HG03175 (cell line): ENCODE measurements at regions not wholly inside any gene's neighbourhood (a gene's known extent, or its start where the extent isn't known, plus 50 kb on each side); places are given as distances from the start of the nearest gene placed in this dataset.
"Not testable (repeated sequence)": the region's sequence is repeated elsewhere in the genome, so short reads cannot be mapped to it uniquely, and the experiment has no call there.

Experiments used
- ATAC-seq: cut with Tn5 transposase; IDR thresholded peaks from one replicate; pipeline ENCODE4 v1.9.1; 2021; ENCODE audit warnings: mild to moderate bottlenecking, moderate library complexity; ENCODE audit not compliant: unreplicated experiment

DNA sequence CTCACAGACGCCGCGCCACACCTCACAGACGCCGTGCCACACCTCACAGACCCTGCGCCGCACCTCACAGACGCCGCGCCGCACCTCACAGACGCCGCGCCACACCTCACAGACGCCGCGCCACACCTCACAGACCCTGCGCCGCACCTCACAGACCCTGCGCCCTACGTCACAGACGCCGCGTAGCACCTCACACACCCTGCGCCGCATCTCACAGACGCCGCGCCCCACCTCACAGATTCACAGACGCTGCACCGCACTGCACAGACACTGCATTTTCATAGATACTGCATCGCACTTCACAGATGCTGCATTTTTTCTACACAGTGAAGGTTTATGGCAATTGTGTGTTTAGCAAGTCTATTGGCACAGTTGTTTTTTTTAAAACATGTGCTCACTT lies 657.8 kb downstream of the TRIML1 start:
- ATAC-seq = not testable (repeated sequence)

DNA sequence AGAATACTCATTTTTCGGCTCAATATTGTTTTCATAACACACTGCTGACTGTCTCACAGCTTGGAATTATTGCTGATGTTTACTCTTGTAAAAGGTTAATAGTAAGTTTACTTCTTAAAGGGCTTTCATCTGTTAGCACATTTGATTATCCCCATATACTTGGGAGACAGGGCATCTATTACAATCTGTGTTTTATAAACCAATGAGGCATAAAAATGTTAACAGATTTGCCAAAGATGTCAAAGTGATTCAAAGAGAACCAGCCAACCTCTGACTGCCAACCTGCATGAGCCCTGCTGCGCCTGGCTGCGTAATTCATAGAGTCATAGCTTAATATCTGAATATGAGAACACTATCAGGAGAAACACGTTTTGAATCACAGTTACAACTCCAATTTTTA lies 665.6 kb downstream of the TRIML1 start:
- no peak for ATAC-seq

DNA sequence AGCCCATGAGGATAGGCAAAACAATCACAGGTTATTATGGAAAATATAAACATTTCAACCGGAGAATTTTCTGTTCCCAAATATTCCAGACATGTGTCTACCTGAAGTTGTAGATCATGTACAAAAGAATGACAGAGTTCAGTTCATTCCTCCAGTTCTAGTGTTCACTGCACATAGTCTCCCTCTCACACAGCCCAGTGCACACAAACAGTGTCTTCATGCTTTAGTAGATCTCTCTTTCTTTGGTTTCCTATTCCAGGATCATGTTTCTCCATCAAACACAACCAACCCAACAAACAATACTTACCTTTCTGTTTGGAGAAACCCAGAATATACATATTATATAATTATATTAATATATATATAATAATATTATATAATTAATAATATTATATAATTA lies 671.9 kb downstream of the TRIML1 start:
- ATAC-seq = no peak

DNA sequence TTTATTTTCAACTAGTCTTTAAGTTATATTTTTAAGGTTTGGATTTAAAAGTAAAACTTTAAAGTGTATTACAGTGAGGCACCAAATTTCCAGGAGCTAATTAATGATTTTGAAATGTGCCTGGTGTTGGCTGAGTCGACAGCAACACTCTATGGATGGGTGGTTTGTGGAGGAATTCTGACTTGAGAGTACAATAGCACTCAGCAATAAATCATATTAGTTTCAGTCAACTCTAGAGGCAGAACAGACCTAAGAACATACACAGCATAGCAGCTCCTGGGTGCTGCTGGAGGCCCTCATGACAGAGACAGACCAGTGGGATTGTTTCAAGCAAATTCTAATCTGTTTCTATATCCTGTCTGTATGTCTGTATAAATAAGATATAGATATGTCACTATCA lies 673.4 kb downstream of the TRIML1 start:
- no peak for ATAC-seq

DNA sequence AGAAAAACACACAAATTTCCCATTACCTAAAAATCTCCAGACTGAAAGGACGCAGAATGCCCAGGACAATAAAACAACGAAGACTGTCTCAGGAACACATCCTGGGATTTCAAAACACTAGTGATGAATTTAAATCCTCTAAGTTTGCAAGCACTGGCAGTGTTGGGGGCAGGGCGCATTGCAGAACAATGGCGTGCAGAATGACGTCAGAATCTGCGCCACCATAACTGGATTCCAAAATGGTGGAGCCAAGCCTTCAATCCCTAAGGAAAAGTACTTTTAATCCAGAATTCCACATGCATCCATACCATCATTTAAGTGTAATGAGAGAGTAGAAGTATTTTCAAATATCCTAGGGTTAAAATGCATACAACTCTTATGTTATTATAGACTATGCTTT lies 679.1 kb downstream of the TRIML1 start:
- ATAC-seq = no peak

DNA sequence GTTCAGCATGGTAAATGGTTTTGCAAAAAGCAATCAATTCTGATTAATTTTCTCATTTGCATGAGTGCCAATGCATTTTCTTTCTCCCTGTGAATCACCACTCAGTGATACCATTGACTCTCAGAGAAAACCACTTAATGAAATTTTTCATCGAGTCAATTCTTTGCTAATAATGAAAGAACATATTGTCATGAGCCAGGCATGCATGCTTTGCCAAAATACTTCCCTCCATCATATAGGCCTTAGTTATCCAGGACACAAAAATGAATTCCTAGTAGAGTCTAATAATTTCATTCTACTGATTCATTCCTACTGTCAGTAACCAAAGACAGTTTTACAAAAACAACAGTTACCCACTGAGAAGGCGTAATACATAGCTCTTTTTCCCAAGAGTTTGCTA lies 680.0 kb downstream of the TRIML1 start:
- ATAC-seq = no peak

DNA sequence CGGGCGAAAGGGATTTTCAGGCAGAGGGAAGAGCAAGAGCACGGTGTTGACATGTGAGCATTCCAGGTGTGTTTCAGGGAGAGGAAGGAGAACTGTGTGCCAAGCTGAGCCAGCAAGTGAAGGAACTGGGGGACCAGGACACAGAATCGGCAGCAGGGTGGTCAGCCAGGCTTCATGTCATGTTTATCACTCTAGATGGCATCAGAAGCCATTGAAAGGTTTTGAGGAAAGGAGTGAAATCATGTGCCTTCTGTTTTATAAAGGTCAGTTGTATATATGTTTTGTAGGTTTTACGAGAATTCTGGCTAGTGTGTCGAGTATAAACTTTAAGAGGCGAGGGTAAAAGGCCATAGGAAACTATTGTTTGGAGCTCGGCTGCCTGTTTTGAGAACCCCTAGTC lies 682.3 kb downstream of the TRIML1 start:
- no peak for ATAC-seq

DNA sequence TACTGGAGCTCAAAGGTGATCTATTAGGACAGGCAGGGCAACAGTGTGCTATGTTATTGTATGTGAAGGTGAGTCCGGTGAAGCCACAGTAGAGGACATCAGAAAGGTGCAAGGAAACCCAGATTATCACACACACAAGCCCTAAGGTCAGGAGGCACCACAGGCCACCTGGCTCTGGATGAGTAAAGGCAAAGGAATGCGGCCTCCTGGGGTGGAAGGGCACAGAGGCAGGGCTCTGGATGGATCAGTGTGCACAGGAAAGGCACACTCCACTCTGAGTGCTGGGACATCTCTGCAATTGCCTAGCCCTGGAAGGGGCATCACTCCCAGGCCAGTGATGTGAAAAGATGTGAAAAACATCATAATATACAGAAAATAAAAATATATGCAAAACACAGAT lies 683.5 kb downstream of the TRIML1 start:
- no peak for ATAC-seq

DNA sequence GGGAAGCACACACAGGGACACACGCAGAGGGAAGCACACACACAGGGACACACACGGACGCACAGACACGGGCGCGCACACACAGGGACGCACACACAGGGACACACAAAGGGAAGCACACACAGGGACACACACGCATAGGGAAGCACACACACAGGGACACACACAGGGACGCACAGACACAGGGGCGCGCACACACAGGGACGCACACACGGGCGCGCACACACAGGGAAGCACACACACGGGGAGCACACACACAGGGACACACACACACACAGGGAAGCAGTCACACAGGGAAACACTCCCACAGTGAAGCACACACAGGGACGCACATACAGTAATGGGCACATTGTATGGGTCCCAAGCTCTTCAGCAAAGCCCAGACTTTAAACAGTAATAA lies 685.3 kb downstream of the TRIML1 start:
- no peak for ATAC-seq

DNA sequence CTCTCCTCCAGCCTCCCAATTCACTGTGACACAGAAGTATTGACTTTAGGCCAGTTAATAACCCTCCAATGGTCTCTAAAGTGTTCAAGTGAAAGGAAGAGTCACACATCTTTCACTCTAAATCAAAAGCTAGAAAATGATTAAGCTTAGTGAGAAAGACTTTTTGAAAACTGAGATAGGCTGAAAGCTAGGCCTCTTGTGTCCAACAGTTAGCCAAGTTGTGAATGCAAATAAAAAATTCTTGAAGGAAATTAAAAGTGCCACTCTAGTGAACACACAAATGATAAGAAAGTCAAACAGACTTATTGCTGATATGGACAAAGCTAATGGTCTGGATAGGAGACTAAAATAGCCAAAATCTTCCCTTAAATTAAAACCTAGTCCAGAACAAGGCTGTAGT lies 687.2 kb downstream of the TRIML1 start:
- ATAC-seq = no peak

DNA sequence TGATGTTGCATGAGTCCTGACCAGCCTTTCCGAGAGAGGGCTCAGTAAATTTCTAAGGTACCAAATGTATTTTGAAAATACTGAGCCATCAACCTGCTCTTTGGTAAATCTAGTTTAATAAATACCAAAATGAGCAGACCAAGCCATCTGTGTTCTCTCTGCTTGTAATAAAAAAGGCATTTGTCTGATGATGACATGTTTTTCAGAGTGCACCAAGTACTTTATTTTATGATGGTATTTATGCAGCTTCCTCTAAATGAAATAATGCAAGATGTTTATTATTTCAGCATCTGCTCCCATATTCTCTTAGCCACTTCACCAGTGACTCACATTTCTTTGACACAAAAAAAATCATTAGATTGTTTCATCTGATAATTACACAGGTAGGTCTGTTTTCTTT lies 700.5 kb downstream of the TRIML1 start:
- no peak for ATAC-seq

DNA sequence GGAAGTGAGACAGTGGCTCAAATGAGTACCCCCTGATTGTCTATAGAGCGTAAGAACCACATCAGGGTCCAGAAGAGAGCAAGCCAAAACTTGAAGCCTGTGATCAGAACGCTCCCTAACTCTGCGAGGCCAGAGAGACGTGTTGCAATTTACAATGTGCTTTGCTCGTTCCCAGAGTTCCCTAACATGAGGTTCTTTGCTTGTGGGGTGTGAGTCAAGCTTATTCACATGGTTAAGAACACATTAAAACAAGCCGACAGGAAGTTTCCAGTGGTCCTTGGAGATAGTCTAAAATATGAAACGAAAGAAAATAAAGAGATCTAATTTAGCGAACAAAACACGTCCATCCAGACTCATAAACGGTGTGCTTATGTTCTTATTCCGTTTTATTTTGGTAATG lies 702.3 kb downstream of the TRIML1 start:
- ATAC-seq = no peak

DNA sequence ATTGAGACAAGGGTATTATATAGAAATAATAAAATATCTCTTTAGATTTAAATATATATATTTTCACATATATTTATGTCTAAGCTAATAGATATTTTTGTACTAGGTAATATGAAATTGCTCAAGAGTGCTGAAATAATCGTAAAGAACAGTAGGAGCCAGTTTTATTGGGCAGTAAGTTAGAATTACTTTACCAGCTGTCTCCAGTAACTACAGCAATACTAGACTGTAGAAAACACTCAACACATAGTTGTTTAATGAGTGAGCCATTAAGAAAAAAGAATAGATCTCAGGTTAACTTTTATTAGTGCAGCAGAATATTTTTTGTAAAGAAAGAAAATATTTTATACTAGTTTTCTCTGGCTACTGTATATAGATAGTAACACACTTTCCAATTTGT lies 715.2 kb downstream of the TRIML1 start:
- ATAC-seq = no peak

DNA sequence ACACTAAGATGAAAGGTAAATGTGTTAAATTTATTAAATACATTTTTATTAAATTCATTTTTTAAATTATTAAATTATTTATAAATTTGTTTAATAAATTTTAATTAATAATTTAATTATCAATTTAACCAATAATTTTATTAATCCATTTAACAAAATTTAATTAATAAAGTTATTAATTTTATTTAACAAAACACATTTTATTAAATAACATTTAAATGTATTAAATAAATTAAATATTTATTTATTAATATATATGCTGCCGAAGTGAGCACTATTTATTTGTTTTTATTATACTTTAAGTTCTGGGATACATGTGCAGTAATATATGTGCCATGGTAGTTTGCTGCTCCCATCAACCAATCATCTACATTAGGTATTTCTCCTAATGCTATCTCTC lies 719.5 kb downstream of the TRIML1 start:
- ATAC-seq = no peak

DNA sequence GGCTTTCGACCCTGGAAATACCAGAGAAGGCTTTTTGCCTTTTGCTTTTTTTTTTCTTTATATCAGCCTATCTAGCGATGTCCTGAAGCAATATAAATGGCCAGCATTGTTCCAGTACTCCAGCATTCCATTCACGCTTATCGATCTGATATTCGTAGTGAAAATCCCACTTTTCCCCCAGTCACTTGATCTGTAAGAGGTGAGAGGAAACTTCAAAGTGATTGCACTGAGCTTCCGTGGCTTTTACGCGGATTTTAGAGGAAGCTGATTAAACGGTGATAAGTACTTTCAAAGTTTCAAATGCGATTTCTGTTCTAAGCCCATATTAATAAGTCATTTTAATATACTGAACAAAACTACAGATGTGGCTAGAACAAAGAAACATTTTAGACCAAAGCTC lies 725.5 kb downstream of the TRIML1 start:
- no peak for ATAC-seq

DNA sequence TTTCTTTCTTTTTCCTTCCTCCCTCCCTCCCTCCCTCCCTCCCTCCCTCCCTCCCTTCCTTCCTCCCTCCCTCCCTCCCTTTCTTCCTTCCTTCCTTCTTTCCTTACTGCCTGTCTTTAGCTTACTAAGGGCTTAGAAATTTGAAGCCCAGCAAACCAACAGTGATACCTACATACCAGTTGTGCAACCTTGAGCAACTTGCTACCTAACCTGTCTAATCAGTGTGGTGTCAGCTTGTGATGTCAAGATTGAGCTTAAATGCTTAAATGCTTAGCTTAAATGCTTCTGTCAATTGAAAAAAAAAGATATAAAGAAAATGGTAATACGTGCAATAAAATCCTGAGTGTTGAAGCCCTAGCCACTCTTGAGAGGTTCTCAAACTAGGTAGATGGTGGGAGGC lies 728.6 kb downstream of the TRIML1 start:
- ATAC-seq = no peak

DNA sequence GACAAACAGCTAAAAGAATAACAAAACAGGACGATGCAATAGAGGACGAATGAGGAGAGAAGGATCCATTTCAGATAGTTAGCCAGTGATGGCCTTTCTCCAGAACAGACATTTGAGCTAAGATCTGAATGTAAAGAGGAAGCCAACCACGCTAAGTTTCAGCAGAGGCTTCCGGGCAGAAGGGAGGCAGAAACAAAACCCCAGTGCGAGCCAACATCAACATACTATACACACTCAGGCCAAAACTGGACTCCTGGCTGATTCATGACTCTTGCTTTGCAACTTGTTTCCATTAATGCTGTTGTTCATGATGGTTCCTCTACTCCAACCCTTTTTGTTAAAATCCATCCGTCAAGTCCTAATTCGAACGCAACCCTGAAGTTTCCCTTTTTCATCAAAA lies 730.3 kb downstream of the TRIML1 start:
- ATAC-seq = no peak

DNA sequence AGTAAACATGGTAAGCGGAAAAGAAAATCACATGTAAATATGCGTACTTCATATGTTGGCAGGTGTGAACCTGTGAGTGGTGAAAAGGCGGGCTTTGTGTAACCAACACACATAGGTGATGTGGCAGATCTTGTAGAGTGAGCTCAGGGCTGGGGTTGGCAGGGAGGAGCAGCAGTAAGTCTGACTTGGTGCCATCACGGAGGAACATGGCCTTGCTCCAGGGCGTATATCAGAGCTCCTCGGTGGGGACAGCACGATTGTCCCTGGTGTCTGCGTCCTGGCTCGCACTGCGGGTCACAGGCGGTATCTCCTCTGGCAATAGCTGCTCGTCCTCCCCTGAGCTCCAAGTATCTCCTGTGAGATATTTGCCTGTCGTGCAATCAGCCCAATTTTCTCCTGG lies 733.6 kb downstream of the TRIML1 start:
- ATAC-seq = no peak

DNA sequence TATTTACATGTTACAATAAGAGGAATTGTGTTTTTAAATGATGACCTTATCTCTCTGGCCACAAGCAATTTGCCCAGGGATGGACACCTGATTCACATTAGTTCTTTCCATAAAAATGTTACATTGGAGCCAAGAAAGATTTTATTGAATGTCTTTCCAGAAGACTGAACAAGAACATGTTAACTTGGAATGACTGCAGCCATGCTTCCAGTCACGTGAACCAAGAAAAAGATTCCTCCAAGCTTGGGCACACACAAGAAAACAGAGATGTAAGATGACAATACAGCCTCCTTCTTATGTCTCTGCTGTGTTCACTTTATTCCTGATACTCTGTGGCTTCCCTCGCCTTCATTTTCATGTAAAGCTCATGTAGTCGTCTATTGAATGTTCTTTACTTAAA lies 737.6 kb downstream of the TRIML1 start:
- no peak for ATAC-seq

DNA sequence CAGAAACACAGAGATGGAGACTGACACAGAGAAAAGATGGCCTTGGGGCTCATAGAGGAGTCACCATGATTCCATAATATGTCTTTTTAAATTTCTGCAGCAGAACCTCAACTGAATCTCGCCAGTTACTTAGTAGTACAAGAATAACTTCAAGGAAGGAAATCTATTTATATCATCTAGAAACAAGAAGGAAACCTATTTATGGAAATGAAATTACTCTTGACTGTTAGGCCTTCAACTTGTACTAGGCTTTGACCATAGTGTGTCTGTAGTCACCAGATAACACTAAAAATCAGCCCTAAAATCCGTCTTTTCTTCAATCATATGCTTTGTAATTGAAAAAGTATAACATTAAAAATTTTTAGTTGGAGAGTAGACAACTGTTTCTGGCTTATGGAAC lies 740.4 kb downstream of the TRIML1 start:
- ATAC-seq = no peak

DNA sequence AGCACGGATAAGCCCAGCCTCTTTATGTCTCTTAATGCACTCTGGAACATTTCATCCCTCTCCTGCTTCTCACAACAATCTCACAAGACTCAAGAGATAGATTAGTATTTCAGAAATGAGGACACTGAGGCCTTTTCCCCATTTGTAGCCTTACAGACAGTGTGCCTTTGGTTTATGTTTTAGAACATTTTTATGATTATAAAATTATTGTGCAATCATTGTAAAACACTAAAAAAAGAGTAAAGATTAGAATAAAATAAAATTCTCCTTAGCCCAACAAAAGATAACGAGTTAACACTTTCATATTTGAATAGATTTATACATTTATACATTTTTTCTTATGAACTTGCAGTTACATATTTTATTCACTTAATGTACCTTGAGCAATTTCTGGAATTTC lies 748.7 kb downstream of the TRIML1 start:
- ATAC-seq = no peak

DNA sequence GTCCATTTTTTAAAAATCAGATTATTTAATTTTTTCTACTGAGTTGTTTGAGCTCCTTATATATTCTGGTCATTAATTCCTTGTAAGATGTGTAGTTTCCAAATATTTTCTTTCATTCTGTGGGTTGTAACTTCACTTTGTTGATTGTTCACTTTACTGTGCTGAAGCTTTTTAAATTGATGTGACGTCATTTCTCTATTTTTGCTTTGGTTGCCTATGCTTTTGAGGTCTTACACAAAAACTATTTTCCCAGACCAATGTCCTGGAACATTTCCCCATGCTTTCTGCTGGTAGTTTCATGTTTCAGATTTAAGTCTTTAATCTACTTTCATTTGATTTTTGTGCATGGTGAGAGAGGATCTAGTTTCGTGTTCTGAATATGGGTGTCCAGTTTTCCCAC lies 753.6 kb downstream of the TRIML1 start:
- ATAC-seq = no peak

DNA sequence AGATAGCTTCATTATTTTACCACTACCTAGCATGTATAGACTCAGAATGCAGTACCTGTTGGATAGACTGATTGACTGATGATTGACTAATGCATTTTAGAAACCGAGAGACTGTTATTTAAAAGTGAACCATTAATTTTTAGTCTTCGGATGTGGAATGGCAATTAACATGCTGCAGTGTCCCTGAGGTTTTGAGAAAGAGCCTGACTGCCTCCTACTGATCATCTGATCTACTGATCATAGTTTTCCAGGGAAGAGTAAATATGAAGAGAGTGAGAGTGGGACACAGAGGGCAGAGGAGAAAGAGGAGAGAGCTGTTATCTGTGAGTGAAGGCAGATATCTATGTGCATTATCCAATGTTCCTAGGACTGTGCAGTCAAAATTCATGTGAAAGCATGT lies 764.7 kb downstream of the TRIML1 start:
- no peak for ATAC-seq

DNA sequence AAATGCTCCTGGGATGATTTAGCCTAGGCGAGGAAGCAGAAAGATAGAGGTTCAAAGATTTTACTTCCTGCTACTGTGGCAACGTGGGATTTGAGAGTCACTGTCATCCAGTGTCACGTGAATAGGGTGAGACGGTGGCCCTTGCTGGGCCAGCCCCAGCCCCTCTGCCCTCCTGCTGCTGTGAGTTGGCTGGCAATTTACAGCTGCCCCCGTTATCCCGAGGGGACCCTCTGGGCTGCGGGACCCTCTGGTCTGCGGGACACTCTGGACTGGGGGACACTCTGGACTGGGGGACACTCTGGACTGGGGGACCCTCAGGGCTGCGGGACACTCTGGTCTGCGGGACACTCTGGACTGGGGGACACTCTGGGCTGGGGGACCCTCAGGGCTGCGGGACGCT lies 765.4 kb downstream of the TRIML1 start:
- no peak for ATAC-seq
